Left lung (tissue), 4 donors: ENCODE measurements at regions not wholly inside any gene's neighbourhood (a gene's known extent, or its start where the extent isn't known, plus 50 kb on each side); places are given as distances from the start of the nearest gene placed in this dataset.

Source experiments
- ATAC-seq: fragments of 200-7000 bp; cut with Tn5 transposase; one replicate; pipeline ENCODE4 v1.9.1; 2020; ENCODE audit warnings: moderate library complexity
- DNase-seq, 4 donors: peaks; one replicate each; pipeline ENCODE4 v3.0.0-alpha.2; 2013 to 2020
- H3K27ac ChIP-seq, 2 donors: fragments of 200-600 bp; sonication (generic) in 1 of 2; one replicate each; pipeline versions ENCODE4 v1.5.0 to v1.8.0; 2020 to 2021
- H3K27me3 ChIP-seq, 2 donors: fragments of 200-600 bp; sonication (generic) in 1 of 2; one replicate each; pipeline versions ENCODE4 v1.5.0 to v1.8.0; 2020 to 2021
- H3K36me3 ChIP-seq, 2 donors: fragments of 200-600 bp; sonication (generic) in 1 of 2; one replicate each; pipeline versions ENCODE4 v1.5.0 to v1.8.0; 2020 to 2021
- H3K4me1 ChIP-seq, 2 donors: fragments of 200-600 bp; one replicate each; pipeline ENCODE4 v1.8.0; 2021
- H3K4me3 ChIP-seq, 2 donors: fragments of 200-600 bp; sonication (generic) in 1 of 2; one replicate each; pipeline versions ENCODE4 v1.5.0 to v1.8.0; 2020 to 2021; ENCODE audit warnings: mild to moderate bottlenecking in 1 of 2
- H3K9me3 ChIP-seq, 2 donors: fragments of 200-600 bp; sonication (generic) in 1 of 2; one replicate each; pipeline versions ENCODE4 v1.5.0 to v1.8.0; 2020 to 2021
- CTCF ChIP-seq, 2 donors: fragments of 200-600 bp; sonication (generic) in 1 of 2; IDR thresholded peaks; one replicate each; pipeline versions ENCODE4 v1.5.0 to v1.8.0; 2021; ENCODE audit warnings: antibody characterized with exemption in 2 of 2
- intact Hi-C, 2 donors: fragments of 100-400 bp; cut with DNase I; formaldehyde crosslinking; loops; one replicate each; pipeline versions ENCODE4 v1.11.2 to v1.14.2; 2022
- donor health status: DM: no; HTN: yes; CAD: no.
- donor health status: DM: no; HTN: no; CAD: no.

DNA sequence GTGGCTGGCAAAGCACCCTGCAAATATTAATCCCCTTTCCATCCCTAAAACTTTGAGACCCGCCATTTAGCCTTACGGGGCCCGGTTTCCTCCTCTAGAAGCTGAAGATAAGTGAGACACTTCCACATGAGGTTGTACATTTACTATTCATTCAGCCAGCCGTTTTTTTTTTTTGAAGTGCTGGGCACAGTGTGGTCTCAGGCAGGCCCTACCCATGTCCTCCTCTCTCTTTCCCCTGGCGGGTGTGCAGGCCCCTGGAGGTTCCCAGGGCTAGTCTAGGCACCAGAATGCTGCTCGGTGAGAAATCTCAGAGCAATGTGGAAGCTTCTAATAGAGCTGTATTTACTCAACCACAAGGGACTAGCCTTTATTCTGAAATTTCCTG is 107.4 kb upstream of the LARP1 start:
- H3K4me3 ChIP-seq, result peak overlapping the region; percentile 11 to 35
- peaks cover 9 to 19% of the 10 kb centered on the region in 2 donors for H3K4me1 ChIP-seq
- no peak overlapping the region for H3K27ac ChIP-seq
- H3K36me3 ChIP-seq, result no peaks in the 10 kb centered on the region
- no peaks in the 10 kb centered on the region for H3K9me3 ChIP-seq
- TF ChIP-seq CTCF (IDR thresholded peaks at IDR 0.05), result no peak
- intact Hi-C loops, result no loop called here
- ATAC-seq (peak; percentile 18), DNase-seq (no peak)
- peaks cover 0 to 21% of the 10 kb centered on the region in 2 donors for H3K27me3 ChIP-seq

- peak overlapping the region; percentile 11 to 35 for H3K4me3 ChIP-seq
- H3K9me3 ChIP-seq, result no peaks in the 10 kb centered on the region
- DNase-seq (peak in 3 of 4 donors; percentile 49 to 87 (median 62)), ATAC-seq (peak; percentile 92)
- H3K36me3 ChIP-seq, result no peaks in the 10 kb centered on the region
- TF ChIP-seq CTCF (IDR thresholded peaks at IDR 0.05), result no peak
- intact Hi-C loops, result no loop called here
- no peak overlapping the region for H3K27ac ChIP-seq
- H3K4me1 ChIP-seq, result peaks cover 9 to 19% of the 10 kb centered on the region in 2 donors
- peaks cover 0 to 21% of the 10 kb centered on the region in 2 donors for H3K27me3 ChIP-seq
Observed at GRCh38 chr5:154647114-154647760, 107.9 kb upstream of the LARP1 start.

DNA sequence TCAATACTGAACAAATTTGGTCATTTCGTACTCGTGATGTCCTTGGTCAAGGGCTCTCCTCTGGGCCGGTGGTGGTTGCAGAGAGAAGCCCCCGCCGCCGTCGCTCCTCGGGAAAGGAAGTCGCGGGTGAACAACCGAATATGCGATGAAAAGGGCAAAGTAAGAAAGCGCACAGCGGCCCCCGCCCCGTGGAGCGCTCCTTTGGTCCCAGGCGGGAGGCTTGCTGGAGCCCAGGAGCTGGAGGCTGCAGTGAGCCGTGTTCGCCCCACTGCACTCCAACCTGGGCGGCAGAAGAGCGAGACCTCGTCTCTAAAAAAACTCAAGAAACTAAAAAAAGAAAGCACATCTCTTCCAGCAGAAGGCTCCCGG is 108.4 kb upstream of the LARP1 start:
- H3K9me3 ChIP-seq, result no peaks in the 10 kb centered on the region
- peak overlapping the region; percentile 11 to 35 for H3K4me3 ChIP-seq
- H3K4me1 ChIP-seq, result peaks cover 9 to 19% of the 10 kb centered on the region in 2 donors
- ATAC-seq, result peak; percentile 4
- peaks cover 0 to 21% of the 10 kb centered on the region in 2 donors for H3K27me3 ChIP-seq
- no peak for TF ChIP-seq CTCF (IDR thresholded peaks at IDR 0.05)
- no peak overlapping the region for H3K27ac ChIP-seq
- intact Hi-C loops, result no loop called here
- no peaks in the 10 kb centered on the region for H3K36me3 ChIP-seq
- peak in 1 of 4 donors; percentile 79 for DNase-seq

- Histone ChIP-seq H3K4me1 (peaks cover 9 to 19% of the 10 kb centered on the region in 2 donors), H3K4me3 (no peak overlapping the region), H3K27me3 (peaks cover 0 to 21% of the 10 kb centered on the region in 2 donors), H3K27ac (no peak overlapping the region), H3K36me3 (no peaks in the 10 kb centered on the region), H3K9me3 (no peaks in the 10 kb centered on the region)
- DNase-seq, result no peak
- no peak for ATAC-seq
- TF ChIP-seq CTCF (IDR thresholded peaks at IDR 0.05), result no peak
- intact Hi-C loops, result no loop called here
Observed at GRCh38 chr5:154644745-154645411, 110.3 kb upstream of the LARP1 start.

DNA sequence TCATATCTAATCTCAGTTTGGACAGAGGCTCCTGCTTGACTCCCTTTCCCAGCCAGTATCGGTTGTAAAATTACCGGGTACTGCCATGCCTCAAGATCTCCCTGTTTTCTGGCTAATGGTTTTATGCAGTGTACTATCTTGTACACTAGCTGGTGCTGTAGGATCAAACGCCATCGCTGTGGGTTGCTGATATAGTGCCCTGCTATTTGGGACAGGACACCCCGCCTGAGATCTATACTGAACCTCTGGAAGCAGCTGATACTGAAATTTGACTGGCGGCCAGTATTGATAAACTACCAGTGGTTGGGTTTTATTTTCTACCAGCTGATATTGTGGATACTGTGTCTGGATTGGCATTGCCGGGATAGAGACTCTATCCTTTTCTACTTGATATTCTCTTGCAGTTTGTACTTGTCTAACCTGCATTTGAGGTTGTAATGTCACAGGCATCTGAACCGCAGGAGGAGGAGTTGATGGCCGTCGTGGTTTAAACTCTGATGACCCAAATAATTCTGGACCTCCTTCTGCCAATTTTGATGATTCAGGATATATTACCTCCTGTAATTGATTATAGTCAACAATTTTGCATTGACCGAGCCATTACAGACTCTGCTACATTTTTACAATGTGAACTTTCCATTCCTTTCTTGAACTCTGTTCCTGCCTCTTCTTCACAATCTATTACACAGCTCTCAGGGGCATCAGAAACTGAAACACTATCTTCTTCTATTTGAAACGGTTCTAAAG is 112.5 kb upstream of the LARP1 start:
- Histone ChIP-seq H3K27ac (no peak overlapping the region), H3K27me3 (peaks cover 0 to 13% of the 10 kb centered on the region in 2 donors), H3K36me3 (no peaks in the 10 kb centered on the region), H3K9me3 (no peaks in the 10 kb centered on the region), H3K4me3 (no peak overlapping the region), H3K4me1 (peaks cover 4 to 10% of the 10 kb centered on the region in 2 donors)
- peak in 1 of 2 donors; percentile 10 for TF ChIP-seq CTCF (IDR thresholded peaks at IDR 0.05)
- ATAC-seq, result peak; percentile 24
- no peak for DNase-seq
- intact Hi-C loops, result no loop called here
